ENCODE measurements at regions not wholly inside any gene's neighbourhood (a gene's known extent, or its start where the extent isn't known, plus 50 kb on each side); places are given as distances from the start of the nearest gene placed in this dataset.

GRCh38 chr6:19329078-19329477 is 508.1 kb upstream of the ID4 start:
- no peak for DNase-seq (ENCODE audit: low read depth, low spot score)
- in situ Hi-C loops (cut with MboI) = no loop called here
- POLR2A ChIA-PET = no interaction called here
- Histone ChIP-seq H4K20me1 (ENCODE audit: control insufficient read depth, insufficient read depth) (no peaks in the 10 kb centered on the region), H3K9ac (ENCODE audit: control insufficient read depth, insufficient read depth, low read length) (no peak overlapping the region), H3K36me3 (ENCODE audit: control insufficient read depth in 2 of 2, insufficient read depth in 2 of 2, low read length in 1 of 2) (no peaks in the 10 kb centered on the region), H3K27ac (ENCODE audit: control insufficient read depth, insufficient read depth) (no peak overlapping the region), H2AFZ (ENCODE audit: control insufficient read depth, low read depth, low read length) (no peak overlapping the region), H3K27me3 (replicated peaks in 1 of 2; ENCODE audit: control insufficient read depth in 2 of 2, insufficient read depth in 2 of 2, low read length in 1 of 2) (no peaks in the 10 kb centered on the region), H3K4me1 (ENCODE audit: control insufficient read depth, insufficient read depth, low read length) (no peaks in the 10 kb centered on the region), H3K79me2 (ENCODE audit: control insufficient read depth, insufficient read depth, low read length) (no peaks in the 10 kb centered on the region), H3K4me3 (no peak overlapping the region), H3K4me2 (ENCODE audit: control insufficient read depth, insufficient read depth) (no peak overlapping the region), H3K9me3 (replicated peaks; ENCODE audit: control insufficient read depth, insufficient read depth, low read length) (no peaks in the 10 kb centered on the region)
- WGBS (ENCODE audit: insufficient coverage, insufficient replicate concordance, low lambda C conversion rate, missing lambda C conversion rate) = 11% methylated on average over 4 of the region's 4 CpGs
- no TSS peak for BruUV-seq (replicated peaks)
- RAD21 ChIA-PET (ENCODE audit: unreplicated experiment) = no interaction called here
- ATAC-seq = no peak
- intact Hi-C loops (cut with micrococcal nuclease; ENCODE audit: unreplicated experiment) = no loop called here
- CTCF ChIA-PET = no interaction called here
- SMC1A ChIA-PET (ENCODE audit: uncharacterized antibody, unreplicated experiment) = no interaction called here
- FAIRE-seq = no peak
- TF ChIP-seq SPI1 (IDR thresholded peaks at IDR 0.05; ENCODE audit: borderline replicate concordance, insufficient read depth, low read depth, low read length) = no peak
- no peak for TF ChIP-seq BMI1 (IDR thresholded peaks at IDR 0.05; ENCODE audit: borderline replicate concordance)
- no peak for TF ChIP-seq ELK1 (IDR thresholded peaks at IDR 0.05; ENCODE audit: low read depth, low read length)
- TF ChIP-seq PBX3 (IDR thresholded peaks at IDR 0.05; ENCODE audit: insufficient replicate concordance, low read depth, low read length) = no peak
- no peak for TF ChIP-seq SKIL (IDR thresholded peaks at IDR 0.05; ENCODE audit: low read depth, poor library complexity, severe bottlenecking)
- TF ChIP-seq PAX5 (IDR thresholded peaks at IDR 0.05; ENCODE audit: borderline replicate concordance, low read depth, low read length) = no peak
- TF ChIP-seq TBL1XR1 (IDR thresholded peaks at IDR 0.05; ENCODE audit: low read depth, low read length) = no peak
- no peak for TF ChIP-seq MTA3 (IDR thresholded peaks at IDR 0.05; ENCODE audit: borderline replicate concordance, low read length)
- no peak for TF ChIP-seq SIN3A (IDR thresholded peaks at IDR 0.05; ENCODE audit: low read depth, low read length)
- no peak for TF ChIP-seq POU2F2 (IDR thresholded peaks at IDR 0.05; ENCODE audit: borderline replicate concordance, low read depth, low read length)
- TF ChIP-seq ATF3 (IDR thresholded peaks at IDR 0.05; ENCODE audit: borderline replicate concordance, extremely low read depth, low read depth, low read length) = no peak
- no peak for TF ChIP-seq USF2 (IDR thresholded peaks at IDR 0.05; ENCODE audit: borderline replicate concordance, low read depth, low read length)
- no peak for TF ChIP-seq NR2C1 (IDR thresholded peaks at IDR 0.05)
- no peak for TF ChIP-seq CEBPZ (IDR thresholded peaks at IDR 0.05; ENCODE audit: low read depth, low read length)
- no peak for TF ChIP-seq KLF5 (IDR thresholded peaks at IDR 0.05; ENCODE audit: partially characterized antibody)
- TF ChIP-seq ZZZ3 (IDR thresholded peaks at IDR 0.05; ENCODE audit: control insufficient read depth, insufficient read length, low read depth) = no peak

Measured in GM12878 (cell line).